Right lobe of liver (tissue), 6 donors: ENCODE measurements at regions not wholly inside any gene's neighbourhood (a gene's known extent, or its start where the extent isn't known, plus 50 kb on each side); places are given as distances from the start of the nearest gene placed in this dataset.

ENCODE experiments used
- ATAC-seq, 4 donors: fragments of 200-7000 bp; cut with Tn5 transposase; one replicate each; pipeline ENCODE4 v1.9.1; 2020; ENCODE audit warnings: mild to moderate bottlenecking in 4 of 4, moderate library complexity in 4 of 4
- DNase-seq, 3 donors: peaks; one replicate each; pipeline ENCODE4 v3.0.0-alpha.2; 2020
- H3K27ac ChIP-seq, 3 donors: fragments of 200-600 bp; one replicate each; pipeline ENCODE4 v1.8.0; 2022
- H3K27me3 ChIP-seq, 2 donors: fragments of 200-600 bp; one replicate each; pipeline ENCODE4 v1.8.0; 2022
- H3K36me3 ChIP-seq, 4 donors: fragments of 200-600 bp; sonication (generic) in 1 of 4; one replicate each; pipeline versions ENCODE4 v1.5.1 to v1.8.0; 2017 to 2022; ENCODE audit warnings: control low read depth in 1 of 4
- H3K4me1 ChIP-seq, 4 donors: fragments of 200-600 bp; sonication (generic) in 1 of 4; one replicate each; pipeline versions ENCODE4 v1.5.1 to v1.8.0; 2017 to 2022; ENCODE audit warnings: control low read depth in 1 of 4
- H3K4me3 ChIP-seq, 3 donors: fragments of 200-600 bp; one replicate each; pipeline ENCODE4 v1.8.0; 2022
- H3K9me3 ChIP-seq, 4 donors: fragments of 200-600 bp; sonication (generic) in 1 of 4; one replicate each; pipeline versions ENCODE4 v1.5.1 to v1.8.0; 2017 to 2022; ENCODE audit warnings: control low read depth in 1 of 4
- CTCF ChIP-seq, 4 donors: fragments of 200-600 bp in 3 of 4; fragments of 450-650 bp in 1 of 4; IDR thresholded peaks; one replicate each; pipeline versions ENCODE4 v1.5.1 to v1.8.0; 2016 to 2022; ENCODE audit warnings: antibody characterized with exemption in 4 of 4, mild to moderate bottlenecking in 2 of 4
- POLR2A ChIP-seq: fragments of 450-650 bp; IDR thresholded peaks from one replicate; pipeline ENCODE4 v1.6.1; 2017; ENCODE audit warnings: antibody characterized with exemption, mild to moderate bottlenecking
- WGBS: methylation state at CpG from one replicate; pipeline ENCODE4 v1.1.6; 2018; ENCODE audit warnings: low coverage, low lambda C conversion rate; ENCODE audit not compliant: insufficient coverage; ENCODE audit errors: missing lambda C conversion rate; 5-methylcytosine and 5-hydroxymethylcytosine counted together
- intact Hi-C, 2 donors: fragments of 100-400 bp; cut with DNase I; formaldehyde crosslinking; loops; one replicate each; pipeline versions ENCODE4 v1.11.2 to v1.14.1; 2022
- donor health status: DM: no; HTN: yes; CAD: no.
- donor health status: DM: no; HTN: no; CAD: no.
- donor health status: DM: no; HTN: no; CAD: no.
- donor health status: DM: no; HTN: yes; CAD: no.
- donor health status: DM: no; HTN: yes; CAD: no.

- H3K36me3 ChIP-seq: no peaks in the 10 kb centered on the region
- no peak overlapping the region for H3K4me3 ChIP-seq
- H3K9me3 ChIP-seq: no peaks in the 10 kb centered on the region
- no peaks in the 10 kb centered on the region for H3K27me3 ChIP-seq
- no peaks in the 10 kb centered on the region for H3K4me1 ChIP-seq
- intact Hi-C loops: no loop called here
- no peak for ATAC-seq
- no peak overlapping the region for H3K27ac ChIP-seq
- TF ChIP-seq POLR2A (no peak), CTCF (IDR thresholded peaks at IDR 0.05) (no peak)
- DNase-seq: no peak
These were observed 127.5 kb upstream of the GIMD1 start for GRCh38 chr4:106496061-106496460.

- no peaks in the 10 kb centered on the region for H3K36me3 ChIP-seq
- ATAC-seq (no peak), DNase-seq (no peak)
- no peak overlapping the region for H3K27ac ChIP-seq
- TF ChIP-seq POLR2A (no peak), CTCF (IDR thresholded peaks at IDR 0.05) (no peak)
- H3K4me1 ChIP-seq: no peaks in the 10 kb centered on the region
- 81% methylated on average over 5 of the region's 5 CpGs for WGBS
- no peak overlapping the region for H3K4me3 ChIP-seq
- H3K27me3 ChIP-seq: no peaks in the 10 kb centered on the region
- intact Hi-C loops: no loop called here
- H3K9me3 ChIP-seq: no peaks in the 10 kb centered on the region
These were observed 126.9 kb upstream of the GIMD1 start for GRCh38 chr4:106495476-106495875.

GRCh38 chr4:106494066-106494465 is 125.5 kb upstream of the GIMD1 start:
- 90% methylated on average over 1 of the region's 1 CpG for WGBS
- intact Hi-C loops: no loop called here
- Histone ChIP-seq H3K4me1 (no peaks in the 10 kb centered on the region), H3K9me3 (no peaks in the 10 kb centered on the region), H3K27me3 (no peaks in the 10 kb centered on the region), H3K27ac (no peak overlapping the region), H3K36me3 (no peaks in the 10 kb centered on the region), H3K4me3 (no peak overlapping the region)
- ATAC-seq (no peak), DNase-seq (no peak)
- TF ChIP-seq CTCF (IDR thresholded peaks at IDR 0.05) (no peak), POLR2A (no peak)

- Histone ChIP-seq H3K27ac (no peak overlapping the region), H3K36me3 (no peaks in the 10 kb centered on the region), H3K4me3 (no peak overlapping the region), H3K27me3 (no peaks in the 10 kb centered on the region), H3K4me1 (no peaks in the 10 kb centered on the region), H3K9me3 (no peaks in the 10 kb centered on the region)
- ATAC-seq (no peak), DNase-seq (no peak)
- intact Hi-C loops: no loop called here
- no peak for TF ChIP-seq CTCF (IDR thresholded peaks at IDR 0.05)
- no peak for TF ChIP-seq POLR2A
These were observed 124.5 kb upstream of the GIMD1 start for GRCh38 chr4:106493086-106493485.

GRCh38 chr4:106486533-106486932 is 118.0 kb upstream of the GIMD1 start:
- Histone ChIP-seq H3K27ac (no peak overlapping the region), H3K27me3 (no peaks in the 10 kb centered on the region), H3K4me1 (no peaks in the 10 kb centered on the region), H3K36me3 (no peaks in the 10 kb centered on the region), H3K4me3 (no peak overlapping the region), H3K9me3 (no peaks in the 10 kb centered on the region)
- TF ChIP-seq CTCF (IDR thresholded peaks at IDR 0.05) (no peak), POLR2A (no peak)
- 11% methylated on average over 1 of the region's 2 CpGs for WGBS
- ATAC-seq: no peak
- no peak for DNase-seq
- intact Hi-C loops: no loop called here
